GM04503 (cell line): ENCODE measurements at regions not wholly inside any gene's neighbourhood (a gene's known extent, or its start where the extent isn't known, plus 50 kb on each side); places are given as distances from the start of the nearest gene placed in this dataset.

ENCODE experiments used
- DNase-seq: peaks from one replicate; pipeline ENCODE4 v3.0.0-alpha.2; 2012; ENCODE audit warnings: low read depth

DNA sequence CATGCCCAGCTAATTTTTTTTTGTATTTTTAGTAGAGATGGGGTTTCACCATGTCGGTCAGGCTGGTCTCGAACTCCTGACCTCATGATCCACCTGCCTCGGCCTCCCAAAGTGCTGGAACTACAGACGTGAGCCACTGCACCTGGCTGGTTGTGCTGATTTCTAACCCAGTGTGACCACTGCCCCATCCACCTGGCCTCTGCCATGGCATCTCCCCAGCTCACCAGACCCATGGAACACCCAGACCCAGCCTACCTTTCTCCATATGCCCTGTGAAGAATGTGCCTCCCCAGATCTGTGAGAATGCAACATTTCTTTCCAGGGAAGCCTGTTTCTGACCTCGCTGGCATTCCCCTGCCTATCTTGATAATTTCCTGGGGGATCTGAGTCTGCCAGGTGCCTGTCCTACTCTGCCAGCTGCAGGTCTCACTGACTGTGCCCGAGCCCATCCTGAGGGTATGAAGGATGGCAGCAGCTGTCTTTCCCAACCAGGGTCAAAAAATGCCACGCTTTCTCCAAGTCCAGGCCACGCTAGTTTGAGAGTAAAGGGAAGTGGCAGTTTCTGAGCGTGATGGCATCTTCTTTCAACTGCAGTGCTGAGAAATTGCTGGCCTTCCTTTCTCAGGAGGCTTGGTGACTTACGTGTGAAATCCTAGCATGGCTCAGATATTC, 324.4 kb upstream of the ZNF32 start:
- no peak for DNase-seq

DNA sequence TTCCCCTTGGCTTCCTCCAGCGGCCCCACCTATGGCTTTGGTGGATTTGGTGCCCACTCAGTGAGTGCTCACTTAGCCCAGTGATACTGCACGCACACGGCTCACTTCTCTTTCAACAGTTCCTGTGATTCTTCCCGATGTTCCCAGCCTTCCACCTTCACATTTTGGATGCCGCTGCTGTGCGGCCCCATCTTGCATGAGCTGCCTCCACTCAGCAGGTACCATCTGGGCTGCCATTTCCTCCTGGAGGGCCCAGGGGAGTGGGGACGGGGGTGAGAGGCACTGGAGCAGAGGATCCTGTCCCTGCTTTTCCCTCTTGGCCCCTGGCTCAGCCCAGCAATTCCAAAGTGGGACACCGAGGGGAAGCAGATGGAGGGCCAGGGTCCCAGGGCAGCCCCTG, 323.3 kb upstream of the ZNF32 start:
- no peak for DNase-seq

DNA sequence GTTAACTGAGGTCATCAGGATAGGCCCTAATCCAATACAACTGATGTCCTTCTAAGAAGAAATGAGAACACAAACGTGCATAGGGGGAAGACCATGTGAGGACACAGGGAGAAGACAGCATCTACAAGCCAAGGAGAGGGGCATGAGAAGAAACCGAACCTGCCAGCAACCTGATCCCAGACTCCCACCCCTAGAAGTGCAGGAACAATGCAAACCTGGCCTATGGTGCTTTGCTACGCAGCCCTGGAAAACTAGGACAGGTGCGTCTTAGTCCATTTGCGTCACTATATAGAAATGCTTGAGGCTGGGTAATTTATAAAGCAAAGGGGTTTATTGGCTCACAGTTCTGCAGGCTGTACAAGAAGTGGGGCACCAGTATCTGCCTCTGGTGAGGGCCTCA, 322.6 kb upstream of the ZNF32 start:
- no peak for DNase-seq

DNA sequence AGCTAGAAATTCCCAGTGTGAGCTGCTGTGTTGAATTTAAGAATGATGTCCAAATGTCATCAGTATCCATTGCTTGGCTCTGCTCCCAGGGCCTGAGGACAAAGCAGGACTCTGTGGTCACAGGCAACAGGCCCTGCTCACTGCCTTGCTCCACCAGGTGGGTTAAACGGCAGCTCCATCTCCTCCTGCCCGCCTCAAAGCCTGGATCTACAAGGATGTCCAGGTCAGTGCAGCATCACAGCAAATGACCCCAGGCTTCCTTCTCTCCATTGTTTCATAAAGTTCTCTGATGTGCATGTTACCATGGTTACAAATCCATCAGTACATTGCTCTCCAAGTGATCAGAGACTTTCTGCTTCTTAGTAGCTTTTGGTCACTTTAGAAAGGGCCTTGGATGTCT, 322.0 kb upstream of the ZNF32 start:
- DNase-seq, result no peak

DNA sequence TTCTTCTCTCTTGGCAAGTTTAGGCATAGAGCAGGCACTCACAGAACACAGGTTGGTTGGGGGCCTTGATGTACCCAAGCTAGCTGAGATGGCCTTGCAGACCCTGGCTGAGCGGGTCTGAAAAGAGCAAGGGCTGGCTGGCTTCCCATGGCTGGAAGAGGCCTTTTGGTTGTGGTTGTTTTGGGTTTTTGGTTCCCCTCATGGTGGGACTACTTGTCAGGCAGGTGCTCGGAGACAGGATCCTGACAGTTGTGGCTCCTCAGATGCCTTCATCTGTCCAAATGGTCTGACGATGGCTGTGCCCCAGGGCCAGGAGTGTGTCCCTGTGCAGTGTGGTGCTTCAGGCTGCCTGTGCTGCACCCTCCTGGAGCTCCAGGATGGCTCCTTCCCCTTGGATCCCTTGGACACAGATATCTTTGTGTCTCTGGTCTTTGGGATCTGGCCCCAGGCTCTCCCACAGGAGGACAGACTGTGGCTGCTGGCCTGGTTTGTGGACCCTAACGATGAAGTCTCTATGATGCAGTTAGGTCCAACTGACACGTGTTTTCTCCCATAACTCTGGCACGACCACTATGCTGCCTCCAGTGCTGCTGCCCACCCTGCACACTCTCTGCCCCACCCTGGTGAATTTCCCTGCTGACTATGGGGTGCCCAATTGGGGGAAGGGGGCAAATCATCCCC, 321.5 kb upstream of the ZNF32 start:
- DNase-seq, result no peak

GRCh38 chr10:43969506-43969905, 320.8 kb upstream of the ZNF32 start:
- DNase-seq, result no peak

DNA sequence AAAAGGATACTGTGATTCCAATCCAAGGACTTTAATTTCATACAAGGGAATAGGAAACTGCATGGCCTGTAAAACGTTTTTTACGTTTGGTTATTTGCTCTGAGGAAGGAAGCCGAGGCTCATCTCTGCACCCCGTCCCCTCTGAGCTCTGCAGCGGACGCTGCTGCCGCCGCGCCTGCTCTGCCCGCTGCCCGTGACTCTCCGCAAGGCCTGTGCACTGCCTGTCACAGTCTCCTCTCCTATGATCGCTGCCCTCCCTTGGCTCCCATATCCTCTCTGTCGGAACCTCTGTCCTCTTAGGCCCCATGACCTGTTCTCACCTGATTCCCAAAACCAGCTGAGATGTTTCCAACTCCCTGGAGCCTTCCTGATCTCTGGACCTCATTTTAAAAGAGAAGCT, 320.3 kb upstream of the ZNF32 start:
- DNase-seq, result no peak

DNA sequence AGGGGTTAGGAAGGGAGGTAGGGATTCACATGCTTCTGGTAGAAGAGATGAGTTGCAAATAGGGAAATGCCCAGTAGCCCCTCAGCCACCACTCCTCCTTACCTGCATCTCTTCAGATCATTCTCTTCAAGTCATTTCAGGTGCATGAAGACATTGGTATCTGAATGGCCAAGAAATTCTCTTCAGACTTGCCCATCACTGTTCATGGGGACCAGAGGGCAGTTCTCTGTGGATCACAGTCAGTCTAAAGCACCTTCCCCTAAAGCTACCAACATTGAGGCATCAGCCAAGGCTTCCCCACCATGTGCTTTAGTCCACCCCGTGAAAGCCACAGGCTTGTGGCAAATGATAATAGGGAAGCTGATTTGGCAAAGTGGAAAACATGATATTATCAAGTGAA, 319.4 kb upstream of the ZNF32 start:
- no peak for DNase-seq

GRCh38 chr10:43966571-43966965, 317.9 kb upstream of the ZNF32 start:
- DNase-seq, result no peak

GRCh38 chr10:43965918-43966570, 317.4 kb upstream of the ZNF32 start:
- DNase-seq, result no peak

DNA sequence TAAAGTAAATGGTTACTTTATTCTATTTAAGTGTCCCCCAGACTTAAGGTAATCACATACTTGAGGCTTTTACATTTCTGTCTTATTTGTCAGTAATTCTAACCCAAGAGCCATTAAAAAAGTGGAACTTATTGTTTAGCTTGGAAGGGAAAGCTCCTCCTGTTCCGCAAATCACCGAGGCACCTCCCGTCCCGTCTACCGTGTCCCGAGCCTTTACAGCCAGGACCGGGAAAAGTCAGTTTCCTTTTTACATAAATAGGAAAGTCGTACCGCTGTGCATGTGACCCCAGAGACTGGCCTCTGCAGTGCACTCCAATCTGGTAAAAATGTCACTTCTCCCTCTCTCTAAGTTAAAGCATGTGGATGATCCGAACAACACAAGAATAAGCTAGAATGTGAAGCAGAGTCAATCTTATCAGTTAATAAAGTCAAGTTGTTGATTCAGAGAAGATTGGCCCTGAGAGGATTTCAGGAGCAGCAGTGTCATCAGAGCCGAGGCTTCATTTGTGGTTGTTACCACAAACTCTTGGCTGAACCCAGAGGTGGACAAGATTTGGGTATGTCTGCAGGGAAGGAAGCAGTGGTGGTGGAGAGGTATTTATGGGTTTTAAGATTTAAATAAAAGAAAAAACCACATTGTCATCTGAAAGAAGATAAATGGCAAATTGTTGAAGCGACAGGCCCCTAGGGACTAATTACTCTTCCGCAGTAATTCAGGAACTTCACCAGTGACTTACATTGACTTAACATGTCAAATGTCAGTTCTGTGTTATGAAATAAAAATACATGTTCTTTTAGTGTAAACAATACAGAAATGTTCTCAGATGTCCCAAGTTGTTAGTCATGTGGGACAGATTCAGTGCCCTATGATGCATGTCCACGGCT, 316.6 kb upstream of the ZNF32 start:
- peak; percentile 63 for DNase-seq

- no peak for DNase-seq
Observed at GRCh38 chr10:43964486-43964885, 315.8 kb upstream of the ZNF32 start.

- DNase-seq, result no peak
Observed at GRCh38 chr10:43963793-43964425, 315.2 kb upstream of the ZNF32 start.

- no peak for DNase-seq
Observed at GRCh38 chr10:43963379-43963778, 314.7 kb upstream of the ZNF32 start.

GRCh38 chr10:43962346-43963191, 313.9 kb upstream of the ZNF32 start:
- peak; percentile 31 for DNase-seq

DNA sequence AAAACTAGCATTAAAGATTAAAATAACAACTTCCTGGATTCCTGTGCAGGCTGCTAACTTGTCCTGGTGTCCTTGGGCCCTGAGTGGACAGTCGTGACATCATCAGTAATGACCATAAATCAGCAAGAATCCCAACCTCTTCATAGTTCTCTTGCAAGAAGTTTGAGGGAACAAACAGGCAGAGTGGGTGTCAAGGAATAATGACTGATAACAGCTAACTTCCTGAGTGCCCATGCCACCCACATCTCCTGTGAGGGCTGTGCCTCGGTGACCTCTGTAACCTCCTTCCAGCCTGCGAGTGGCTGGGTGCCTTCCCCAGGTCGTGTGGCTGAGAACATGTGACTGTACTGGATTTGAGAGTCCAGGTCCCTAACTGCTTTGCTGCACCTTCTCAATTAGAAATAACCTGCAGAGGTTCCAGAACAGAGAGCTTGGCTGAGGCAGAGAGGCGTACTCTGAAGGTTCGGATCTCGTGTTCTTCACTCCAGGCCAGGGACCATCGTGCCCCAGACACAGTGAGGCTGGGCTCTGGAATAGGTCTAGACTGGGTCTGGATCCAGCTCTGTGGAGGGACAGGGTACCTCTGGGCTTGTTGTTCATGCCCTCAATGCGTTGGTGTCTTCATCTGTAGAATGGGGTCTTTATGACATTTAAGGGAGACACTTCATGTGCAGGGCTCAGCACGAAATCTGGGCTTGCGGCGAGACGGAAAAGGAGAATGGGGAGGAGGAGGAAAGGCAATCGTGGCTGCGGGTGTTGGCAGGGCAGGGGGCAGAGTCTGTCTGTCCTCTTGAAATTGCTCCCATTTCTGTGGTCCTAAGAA, 313.1 kb upstream of the ZNF32 start:
- DNase-seq, result no peak

DNA sequence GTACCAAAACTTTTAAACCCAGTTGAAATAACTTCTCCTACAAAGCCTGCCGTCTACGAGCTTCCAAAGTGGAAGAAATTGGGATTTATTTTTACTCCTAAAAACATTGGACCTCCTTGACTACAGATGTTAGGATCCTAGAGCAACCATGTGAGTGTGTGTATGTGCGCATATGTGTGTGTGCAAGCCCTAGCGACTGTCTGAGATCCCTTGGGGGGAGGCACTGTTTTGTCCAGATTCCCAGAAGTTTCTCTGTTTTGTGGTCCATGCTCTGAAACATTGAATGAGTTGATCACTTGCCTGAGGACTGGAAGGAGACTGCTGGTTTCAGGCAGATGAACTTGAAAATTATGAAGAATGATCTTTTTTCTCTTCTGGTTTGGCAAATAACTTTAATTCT, 312.3 kb upstream of the ZNF32 start:
- no peak for DNase-seq

GRCh38 chr10:43960477-43960876, 311.8 kb upstream of the ZNF32 start:
- DNase-seq, result no peak

DNA sequence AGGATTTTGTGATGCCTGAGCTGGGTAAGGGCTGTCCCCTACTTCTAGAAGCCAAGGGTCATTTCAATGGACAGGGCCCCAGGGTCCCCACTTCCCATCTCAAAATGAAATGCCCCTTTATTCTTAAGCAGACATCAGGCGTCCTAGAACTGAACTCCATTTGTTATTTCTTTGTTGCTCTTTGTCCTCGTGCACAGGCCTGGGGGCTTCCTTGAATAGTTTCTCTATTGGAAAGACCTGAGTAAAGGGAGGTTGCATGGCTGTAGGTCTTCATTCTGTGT, 311.4 kb upstream of the ZNF32 start:
- no peak for DNase-seq

DNA sequence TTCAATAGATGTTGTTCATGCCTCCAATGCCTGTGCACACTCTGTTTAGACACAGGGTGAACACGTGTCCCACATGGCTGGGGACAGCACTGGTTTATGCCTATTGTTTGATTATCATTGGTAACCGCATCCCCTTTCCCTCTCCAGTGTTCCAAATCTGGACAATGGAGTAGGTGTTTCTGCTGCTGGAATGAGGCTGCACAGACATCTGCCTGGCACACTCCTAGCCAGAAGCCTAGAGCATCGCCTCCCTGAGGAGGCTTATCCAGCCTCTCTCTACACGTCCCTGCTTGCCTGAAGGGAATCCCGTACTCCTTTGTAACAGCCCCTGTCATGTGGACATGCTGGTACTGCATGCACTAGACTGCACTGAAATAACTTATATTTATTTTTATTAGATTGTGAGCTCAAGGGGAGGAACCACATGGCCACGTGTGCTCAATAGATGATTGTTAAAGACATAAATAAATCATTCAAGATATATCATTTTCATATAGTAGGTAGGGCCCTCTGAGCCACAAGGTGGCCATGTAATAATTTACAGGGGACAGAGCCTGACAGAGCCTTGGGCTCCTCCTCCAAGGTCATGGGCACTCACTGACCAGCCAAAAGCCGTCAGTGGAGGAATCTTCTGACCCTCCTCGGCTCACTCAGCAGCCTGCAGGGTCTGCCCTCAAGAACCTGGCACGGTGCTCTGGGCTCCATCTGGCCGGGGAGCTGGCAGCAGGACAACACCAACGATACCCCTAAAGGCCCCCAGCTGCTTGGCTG, 310.9 kb upstream of the ZNF32 start:
- no peak for DNase-seq
